Right forelimb (tissue), 1 donor: ENCODE measurements at regions not wholly inside any gene's neighbourhood (a gene's known extent, or its start where the extent isn't known, plus 50 kb on each side); places are given as distances from the start of the nearest gene placed in this dataset.

ENCODE experiments used
- DNase-seq: peaks from one replicate; pipeline ENCODE4 v3.0.0-alpha.2; 2018

DNA sequence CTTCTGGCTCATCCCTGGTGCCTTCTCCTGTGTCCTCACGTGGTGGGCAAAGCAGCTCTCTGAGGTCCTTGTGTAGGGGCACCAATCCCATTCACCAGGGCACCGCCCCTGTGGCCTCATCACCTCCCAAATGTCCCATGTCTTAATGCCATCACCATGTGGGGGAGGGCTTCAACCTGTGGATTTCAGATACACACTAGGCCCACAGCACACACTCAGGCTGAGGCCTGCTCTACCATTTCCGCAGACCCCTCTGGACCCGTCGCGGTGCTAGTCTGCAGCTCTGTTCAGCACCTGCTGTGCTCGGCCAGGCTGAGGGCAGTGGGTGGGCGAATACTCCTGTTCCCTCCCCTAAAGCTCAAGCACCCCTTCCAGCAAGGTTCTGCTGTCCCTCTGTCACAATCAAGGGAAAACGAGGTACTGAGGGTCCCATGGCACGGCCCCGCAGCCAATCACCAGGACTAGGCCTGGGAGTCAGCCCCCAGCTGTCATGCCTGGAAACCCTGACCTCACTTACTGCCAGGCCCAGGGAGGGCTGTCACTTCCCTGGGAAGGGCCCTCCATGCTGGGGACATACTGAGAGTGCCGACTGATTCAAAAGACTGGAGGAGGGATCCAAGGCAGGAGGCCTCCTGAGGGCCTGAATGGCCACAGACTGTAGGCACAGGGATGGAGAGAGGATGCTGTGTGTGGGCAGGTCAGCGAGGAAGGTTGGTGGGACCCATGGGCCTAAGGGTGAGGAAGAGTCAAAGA is 123.8 kb upstream of the RET start:
- DNase-seq: peak; percentile 39

DNA sequence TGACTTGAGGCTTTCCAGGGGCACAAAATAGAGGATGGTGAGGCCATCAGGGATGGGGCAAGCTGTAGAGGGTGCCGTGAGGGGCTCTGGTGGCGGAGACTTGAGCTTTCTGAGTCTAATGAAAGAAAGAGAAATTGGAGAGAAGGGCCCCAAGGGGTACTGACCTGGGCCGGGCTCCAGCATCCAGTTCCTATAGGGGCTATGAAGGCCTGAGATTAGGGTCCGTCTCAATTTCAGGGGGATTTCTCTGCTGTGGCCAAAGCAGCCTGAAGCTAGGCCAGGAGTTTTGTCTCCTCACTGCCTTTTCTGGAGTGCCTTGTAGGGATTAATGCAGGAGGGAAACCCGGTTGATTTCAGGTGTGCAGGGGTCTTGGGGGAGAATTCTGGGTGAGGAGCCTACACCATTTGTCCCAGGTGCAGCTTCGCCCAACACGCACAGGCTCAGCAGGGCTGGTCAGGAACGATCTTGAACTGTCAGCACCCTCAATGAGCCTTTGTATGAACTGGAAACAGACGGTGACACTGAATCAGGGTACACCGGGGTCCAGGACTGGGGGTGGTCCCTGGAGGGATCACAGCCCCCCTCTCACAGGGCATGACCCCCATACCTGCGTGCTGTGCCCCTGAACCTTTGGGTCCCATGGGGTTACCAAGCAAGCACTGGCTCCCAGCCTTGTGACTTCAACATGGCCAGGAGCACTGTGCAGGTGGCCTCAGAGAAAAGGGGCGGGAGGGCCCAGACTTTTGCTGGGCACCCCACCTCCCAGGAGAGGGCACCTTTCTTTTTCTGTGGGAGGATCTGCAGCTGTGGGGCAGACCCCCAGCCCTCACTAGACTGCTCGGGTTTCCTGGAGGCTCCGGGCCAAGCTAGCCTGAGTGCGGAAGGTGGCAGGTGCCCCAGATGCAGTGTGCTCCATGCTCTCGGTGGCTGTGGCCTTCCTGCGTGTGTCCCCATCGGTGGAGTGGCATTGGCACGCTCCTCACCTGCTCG is 122.9 kb upstream of the RET start:
- peak; percentile 36 for DNase-seq

DNA sequence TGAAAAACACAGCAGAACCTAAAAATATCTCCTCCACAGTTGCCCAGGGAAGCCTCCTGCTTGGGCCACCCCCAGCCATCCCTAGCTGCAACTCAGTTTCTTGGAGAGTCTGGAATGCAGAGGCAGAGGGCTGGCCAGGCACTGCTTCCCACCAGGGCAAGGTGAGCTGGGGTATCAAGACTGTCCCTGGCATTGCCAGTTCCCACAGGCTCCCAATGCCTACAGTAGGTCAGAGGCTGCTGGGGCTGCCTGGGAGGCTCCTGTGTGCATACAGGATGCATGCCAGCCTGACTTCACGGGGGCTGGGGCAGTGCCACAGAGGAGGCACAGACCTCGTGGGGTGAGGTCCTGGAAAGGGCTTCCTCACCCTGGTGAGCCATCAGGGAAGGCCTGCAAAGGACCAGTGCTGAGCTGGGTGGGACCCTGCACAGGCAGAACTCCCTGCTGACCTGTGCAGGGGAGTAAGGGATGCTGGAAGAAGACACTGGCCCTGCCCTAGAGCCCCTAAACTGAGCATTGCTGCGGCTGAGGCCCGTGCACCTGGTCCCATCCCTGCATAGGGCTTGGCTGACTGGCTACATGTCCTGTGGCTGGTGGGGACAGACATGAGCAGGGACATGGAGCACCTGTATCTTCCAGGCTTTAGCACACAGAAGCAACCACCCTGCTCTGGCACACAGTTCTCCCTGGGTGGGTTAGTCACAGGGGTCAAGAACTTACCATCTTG is 121.9 kb upstream of the RET start:
- DNase-seq: peak; percentile 28

DNA sequence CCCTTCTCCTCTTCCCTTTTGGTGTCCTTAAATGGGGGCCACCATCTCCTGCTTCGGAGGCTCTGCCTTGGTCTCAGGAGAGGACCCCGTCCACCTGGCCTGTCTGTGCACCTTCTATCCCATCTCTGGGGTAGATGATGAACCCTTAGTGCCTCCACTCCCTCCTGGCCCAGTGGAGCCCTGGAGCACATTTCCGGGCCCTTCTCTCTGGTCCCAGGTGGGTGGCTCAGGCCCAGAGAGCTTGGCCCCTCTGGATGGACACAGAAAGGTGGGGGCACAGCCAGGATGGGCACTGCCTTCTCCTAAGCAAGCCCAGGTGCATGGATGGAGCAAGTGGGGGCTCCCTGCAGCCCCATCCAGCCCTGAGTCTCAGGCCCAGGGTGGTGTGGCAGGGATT is 121.4 kb upstream of the RET start:
- DNase-seq: no peak

DNA sequence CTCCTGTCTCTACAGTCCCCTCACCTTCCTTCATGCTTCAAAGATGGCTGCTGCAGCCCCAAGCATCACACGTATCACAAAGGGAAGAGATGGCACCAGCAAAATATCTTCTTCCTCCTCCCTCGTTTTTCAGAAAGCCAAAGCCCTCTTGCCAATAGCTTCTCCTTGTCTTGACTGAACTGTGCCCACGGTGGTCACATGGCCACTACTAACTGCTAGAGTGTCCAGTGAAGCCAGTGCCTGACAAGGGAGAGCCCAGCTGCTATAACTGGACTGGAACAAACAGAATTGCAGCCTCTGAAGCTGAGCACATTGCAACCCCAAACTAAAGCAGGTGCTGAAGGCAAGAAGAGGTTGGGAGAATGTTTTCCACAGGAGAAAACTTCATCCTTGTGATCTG is 120.8 kb upstream of the RET start:
- DNase-seq: no peak

DNA sequence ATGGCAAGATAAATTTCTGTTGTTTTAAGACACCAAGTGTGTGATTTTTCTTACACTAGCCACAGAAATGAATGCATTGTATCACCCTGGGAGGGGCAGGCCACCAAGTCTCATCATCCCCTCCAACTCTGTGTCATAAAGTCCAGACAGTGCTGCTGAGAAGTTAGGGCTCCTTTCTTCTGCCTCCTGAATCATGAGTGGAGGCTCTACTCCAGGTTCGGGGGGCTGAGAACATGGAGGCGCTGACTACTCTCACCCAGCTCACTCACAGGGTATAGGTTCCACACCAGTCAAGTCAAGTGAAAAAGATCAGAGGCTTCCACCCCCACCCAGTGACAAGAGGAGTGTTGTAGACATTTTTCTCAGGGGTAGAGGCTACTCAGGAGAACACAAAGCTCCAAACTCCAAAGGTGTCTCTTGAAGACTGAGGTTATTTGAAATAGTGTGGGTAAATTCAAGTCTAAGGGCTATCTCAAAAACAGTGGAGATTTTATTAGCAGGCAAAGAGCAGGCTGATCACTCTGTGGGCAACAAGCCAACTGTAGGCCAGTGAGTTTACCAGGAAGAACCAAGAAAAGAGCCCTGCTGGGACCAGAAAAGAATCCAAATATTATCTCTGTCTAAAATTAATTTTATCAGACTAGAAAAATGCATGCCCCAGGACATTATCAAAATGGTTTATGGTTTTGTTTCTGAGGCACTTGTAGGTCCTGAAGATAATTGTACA is 118.6 kb upstream of the RET start:
- DNase-seq: no peak

DNA sequence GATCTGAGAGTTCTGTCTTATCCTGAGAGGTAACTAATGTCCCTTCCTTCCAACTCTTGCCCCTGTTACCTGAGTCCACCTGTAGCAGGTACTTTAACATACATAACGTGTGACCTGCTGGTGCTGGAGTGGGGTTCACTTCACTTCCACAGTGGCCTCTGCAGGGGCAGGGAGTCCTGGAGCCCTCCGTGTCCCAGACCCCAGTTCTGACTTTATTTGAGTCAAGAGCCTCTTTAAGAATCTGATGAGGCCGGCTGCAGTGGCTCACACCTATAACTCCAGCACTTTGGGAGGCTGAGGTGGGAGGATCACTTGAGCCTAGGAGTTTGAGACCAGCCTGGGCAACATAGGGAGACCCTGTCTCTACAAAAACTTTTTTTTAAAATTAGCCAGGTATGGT is 117.0 kb upstream of the RET start:
- DNase-seq: peak; percentile 31

DNA sequence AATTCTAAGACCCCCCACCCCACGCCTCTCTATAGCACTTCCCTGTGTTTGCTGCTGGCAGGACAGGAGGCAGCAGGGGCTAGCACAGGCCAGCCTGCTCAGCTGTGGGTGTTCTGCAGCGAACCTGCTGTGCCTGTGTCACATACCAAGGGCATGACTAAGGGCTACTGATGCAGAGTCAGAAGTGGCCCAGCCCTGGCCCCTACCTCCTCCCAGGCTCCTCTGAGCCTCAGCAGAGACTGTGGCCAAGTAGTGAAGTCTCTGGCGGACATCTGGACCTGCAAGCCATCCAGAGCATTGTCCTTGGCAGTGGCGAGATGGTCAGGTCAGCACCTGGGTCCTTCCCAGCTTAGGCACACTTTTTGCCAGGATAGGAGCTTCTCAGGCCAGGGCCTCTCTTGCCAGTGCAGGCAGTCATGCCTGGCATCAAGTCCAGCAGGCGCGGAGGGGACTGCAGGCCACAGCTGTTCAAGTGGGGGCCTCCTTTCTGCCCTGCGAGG is 116.3 kb upstream of the RET start:
- DNase-seq: peak; percentile 32

DNA sequence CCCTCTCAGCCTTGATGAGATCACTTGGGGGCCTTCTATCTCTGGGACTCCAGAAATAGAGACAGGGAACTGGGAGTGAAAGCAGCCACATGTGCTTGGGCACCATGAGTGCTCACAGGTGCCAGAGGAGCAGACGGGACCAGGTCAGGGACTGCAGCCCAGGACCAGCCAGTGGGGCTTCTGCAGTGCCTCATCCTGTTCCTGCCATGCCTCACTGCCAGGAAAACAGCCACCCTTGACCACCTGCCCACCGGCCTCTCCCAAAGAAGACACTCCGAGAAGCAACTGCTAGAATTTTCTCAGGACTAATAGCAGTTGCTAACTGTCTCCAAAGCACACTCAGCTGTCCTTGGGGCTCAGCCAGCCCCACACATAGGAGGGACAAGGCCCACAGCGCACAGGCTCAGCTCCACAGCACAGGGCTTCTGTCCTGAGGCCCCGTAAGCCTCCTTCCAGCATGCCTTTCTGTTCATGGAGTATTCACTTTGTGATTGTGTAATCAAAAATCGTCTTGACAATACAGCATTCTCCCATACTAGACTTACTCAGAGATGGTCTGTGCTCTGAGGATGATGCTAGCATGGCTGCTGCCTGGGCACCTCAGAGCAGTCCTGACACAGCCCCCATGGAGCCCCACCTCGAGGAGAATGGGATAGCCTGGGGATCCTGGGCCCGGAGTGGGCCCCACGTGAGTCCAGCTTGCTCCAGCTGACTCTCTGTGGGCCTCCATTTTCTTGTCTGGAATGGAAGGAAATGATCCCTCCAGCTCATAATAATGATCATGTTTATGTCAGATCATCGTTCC is 115.7 kb upstream of the RET start:
- DNase-seq: peak; percentile 52

DNA sequence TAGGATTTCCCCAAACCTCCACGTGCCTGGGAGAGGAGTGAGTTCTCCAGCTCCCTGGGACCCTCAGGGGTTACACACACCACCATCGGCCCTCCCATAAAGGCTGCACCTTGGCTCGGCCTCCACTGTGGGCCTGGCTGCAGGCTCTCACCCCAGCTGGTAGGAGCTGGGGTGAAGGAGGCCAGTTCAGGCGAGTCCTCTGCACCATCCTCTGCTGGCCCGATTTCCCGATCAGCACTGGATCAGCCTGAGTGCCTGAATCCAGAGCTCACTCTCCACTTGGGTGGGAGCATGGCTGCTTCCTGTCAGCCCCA is 115.1 kb upstream of the RET start:
- DNase-seq: peak; percentile 44

DNA sequence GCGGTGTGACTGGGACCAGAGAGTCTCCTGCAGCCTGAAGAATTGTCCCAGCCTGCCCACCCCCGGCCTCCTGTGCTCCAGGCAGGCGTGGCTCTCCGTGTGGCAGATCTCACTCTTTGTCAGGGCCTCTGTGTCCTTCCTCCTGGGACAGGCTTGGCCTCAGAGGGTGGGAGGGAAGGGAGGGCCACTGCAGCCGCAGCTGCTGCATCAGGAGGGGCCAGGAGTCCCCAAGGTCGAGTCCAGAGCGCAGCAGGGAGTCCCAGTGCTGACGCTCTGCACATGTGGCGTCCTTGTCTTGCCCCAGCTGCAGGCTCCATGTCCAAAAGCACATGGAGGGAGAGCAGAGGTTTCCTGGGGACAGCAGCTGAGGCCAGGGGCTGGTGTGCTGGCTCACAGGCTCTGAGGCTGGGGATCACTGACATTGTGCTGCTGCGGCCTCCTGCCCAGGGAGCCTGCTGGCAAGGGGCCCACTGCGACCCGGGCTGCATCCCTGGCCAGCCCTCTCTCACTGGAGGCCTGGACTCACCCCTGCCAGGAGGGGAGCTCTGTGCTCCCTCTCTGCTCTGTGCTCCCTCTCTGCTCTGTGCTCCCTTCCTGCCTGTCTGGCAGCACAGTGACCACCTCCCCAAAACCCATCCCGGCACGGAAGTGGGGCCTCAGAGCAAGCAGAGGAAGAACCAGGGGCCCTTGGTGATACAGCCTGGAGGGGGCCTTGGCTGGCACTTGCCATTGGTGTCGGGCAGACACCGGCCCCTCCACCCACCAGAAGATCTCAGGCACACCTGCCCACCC is 114.6 kb upstream of the RET start:
- DNase-seq: peak; percentile 52

DNA sequence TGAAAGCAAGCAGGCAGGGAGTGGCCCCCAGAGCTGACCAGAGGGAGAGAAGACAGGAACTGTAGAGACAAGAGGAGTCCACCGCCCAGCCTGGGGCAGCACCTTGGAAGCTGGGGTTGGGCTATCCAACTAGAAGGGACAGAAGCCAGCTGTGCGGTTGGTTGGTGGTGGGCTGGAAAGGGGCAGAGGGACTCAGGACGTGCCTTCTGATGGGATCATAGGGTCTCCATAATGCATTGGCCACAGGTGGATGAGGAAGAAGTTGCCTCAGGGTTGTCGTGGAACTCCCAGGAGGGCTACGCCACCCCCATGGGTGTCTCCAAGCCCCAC is 114.0 kb upstream of the RET start:
- no peak for DNase-seq

DNA sequence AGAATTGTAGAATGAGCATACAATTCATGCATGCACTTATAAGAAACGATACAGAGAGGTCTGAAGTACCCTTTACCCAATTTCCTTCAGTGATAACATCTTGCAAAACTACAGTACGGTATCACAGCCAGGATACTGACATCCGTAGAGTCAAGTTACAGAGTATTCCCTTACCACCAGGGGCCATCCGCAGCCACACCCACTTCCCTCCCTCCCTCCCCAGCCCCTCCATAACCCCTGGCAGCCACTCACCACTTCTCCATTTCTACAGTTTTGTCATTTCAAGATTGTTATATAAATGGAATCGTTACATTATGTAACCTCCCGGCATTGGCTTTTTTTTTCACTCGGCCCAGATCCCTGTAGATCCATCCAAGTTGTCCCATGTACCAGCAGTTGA is 113.6 kb upstream of the RET start:
- no peak for DNase-seq

DNA sequence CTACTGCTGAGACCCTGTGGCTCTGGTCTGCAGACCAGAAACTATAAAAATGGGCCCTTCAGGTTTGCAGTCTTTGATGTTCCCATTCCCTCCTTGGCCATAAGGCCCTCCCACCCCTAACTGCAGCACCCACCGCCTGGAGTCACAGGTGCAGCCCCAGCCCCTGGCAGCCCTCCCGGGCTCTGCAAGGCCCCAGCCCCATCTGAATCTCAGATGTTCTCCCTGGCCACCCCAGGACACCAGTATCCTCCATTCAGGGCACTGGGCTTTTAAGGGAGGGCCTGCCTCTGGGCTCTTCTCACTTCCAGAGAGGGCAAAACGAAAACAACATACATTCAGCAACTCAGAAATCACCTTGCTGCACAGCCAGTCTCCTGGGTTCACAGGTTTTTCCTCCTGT is 107.7 kb upstream of the RET start:
- DNase-seq: no peak

DNA sequence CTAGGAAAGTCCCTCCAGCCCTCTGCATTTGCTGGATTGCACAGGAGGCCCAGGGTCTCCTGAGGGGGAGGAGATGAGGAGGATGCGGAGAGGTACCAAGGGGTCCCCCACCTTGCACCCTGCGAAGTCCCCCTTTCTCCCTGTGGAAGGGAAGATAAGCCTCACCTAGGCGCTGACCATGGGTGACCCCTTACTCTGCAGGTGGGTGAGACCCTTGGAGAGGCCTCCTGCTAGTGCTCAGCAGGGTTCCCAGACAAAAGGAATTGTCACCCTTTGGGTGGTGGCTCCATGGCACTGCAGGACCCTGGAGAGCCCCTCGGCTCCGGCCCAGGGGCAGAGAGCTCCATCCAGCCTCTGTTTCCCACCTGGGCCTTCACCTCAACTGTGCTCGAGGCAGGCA is 107.0 kb upstream of the RET start:
- DNase-seq: no peak

DNA sequence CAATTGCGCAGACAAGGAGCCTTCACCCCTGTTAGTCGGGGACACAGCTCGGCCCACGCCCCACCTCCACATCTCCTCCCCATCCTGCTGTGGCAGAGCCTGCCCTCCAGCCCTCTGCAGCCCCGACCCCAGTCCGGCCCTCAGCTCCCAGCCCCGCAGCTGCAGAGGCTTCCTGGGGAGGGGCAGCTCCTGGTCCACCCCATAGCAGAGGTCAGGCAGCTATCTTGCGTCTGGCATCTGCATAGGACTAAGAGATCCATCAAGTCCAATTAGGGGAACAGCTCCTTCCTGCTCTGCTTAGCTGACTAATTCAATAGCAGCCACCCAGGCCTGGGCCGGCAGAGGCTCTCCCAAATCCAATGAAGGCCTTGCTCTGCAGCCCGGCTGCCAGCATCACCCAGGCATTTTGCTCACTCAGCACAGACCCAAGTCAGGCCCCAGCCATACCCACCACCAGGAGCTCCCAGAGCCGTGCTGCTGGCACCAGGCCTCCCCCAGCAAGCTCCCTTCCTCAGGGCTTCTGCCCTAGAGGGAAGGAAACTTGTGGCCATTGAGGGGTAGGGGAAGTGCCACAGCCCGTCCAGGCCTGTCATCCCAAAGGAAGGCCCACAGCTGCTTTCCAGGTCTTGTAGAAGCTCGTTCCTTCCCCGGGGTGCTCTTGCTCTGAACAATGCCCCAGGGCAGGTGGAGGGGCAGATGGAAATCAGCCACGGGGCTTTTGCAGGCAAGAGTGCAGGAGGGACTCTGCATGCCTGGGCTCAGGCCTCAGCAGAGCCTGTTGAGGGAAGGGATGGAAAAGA is 106.2 kb upstream of the RET start:
- peak; percentile 20 for DNase-seq

DNA sequence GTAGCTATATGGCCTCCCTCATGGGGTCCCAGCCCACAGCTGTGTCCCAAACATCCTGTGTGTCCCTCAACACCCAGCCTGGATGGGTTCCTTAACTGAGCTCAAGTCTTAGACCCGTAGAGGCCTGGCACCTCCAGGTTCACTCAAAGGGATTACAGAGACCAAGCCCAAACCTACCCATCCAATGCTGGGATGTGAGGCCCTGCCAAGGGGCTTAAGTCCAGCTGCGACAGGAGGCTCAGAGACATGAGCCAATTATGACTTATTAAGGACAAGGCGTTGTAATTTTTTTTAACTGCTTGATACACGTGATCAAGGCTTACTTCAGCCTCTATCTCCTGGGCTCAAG is 105.6 kb upstream of the RET start:
- DNase-seq: no peak

DNA sequence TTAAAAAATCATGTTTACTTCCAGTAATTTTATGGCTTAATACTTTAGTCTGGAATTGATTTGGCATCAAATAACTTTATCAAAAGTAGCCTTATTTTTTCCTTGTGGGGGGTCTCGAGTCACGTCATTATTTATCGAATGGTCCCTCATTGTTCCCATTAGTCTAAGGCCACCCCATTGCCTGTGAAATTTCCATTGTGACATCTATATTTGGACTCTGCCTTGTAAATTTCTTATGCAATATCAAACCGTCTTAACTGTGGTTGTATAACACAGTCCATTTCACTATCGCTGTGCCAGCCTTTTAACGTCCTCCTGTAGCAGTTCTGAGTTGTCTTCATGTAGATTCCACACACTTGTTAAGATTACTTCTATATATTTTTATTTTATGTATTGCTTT is 103.9 kb upstream of the RET start:
- DNase-seq: no peak

DNA sequence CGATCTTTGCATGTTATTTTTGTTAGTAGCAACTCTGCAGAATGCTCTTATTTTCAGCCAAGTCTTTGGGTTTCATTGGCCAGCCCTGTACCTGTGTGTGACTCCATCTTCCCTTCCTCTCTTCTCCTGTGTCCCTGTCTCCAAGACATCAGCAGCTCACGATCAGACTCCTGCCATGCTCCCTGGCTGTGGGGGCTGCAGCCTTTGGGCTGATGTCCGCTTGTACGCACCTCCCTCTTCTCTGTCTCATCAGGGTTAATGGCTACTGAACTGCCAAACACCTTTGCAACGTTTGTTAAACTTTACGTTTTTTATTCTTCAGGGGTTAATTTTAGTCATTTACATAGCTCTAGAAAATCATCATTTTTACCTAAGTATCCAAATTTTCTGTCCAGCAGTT is 103.5 kb upstream of the RET start:
- DNase-seq: no peak
